HepG2 (cell line): ENCODE measurements at regions not wholly inside any gene's neighbourhood (a gene's known extent, or its start where the extent isn't known, plus 50 kb on each side); places are given as distances from the start of the nearest gene placed in this dataset.

Experiments
- ATAC-seq: fragments of 200-7000 bp; cut with Tn5 transposase; 3 replicates; pipeline ENCODE4 v1.9.1; 2020; ENCODE audit warnings: mild to moderate bottlenecking, moderate library complexity
- BruUV-seq: library from RNA; stranded (reverse); fragments of 400-500 nt; replicated peaks from 2 replicates; lab custom pipeline; 2021; lab: Mats Ljungman, UMichigan
- CTCF ChIA-PET: fragments of 300-600 bp; formaldehyde crosslinking; extraction: SDS; loops from one replicate; lab custom pipeline; 2021; ENCODE audit warnings: low total read pairs, inconsistent platforms, low intra/inter-chr PET ratio; lab: Yijun Ruan, JAX
- POLR2A ChIA-PET: fragments of 350-600 bp; sonication (Branson Sonifier 250); formaldehyde crosslinking; loops from one replicate; lab custom pipeline; 2020; ENCODE audit warnings: antibody characterized with exemption, inconsistent platforms; lab: Yijun Ruan, JAX
- DNase-seq: peaks from one replicate; pipeline ENCODE4 v3.0.0-alpha.2; 2015; ENCODE audit warnings: low spot score
- FAIRE-seq: peaks from 3 replicates; lab custom pipeline; 2011; peaks lifted over from hg19 to GRCh38; lab: Jason Lieb, UNC
- H2AFZ ChIP-seq: one replicate; pipeline ENCODE4 v1.6.1; 2011; ENCODE audit warnings: low read length, inconsistent platforms
- H3K27ac ChIP-seq: fragments of 300-600 bp; 3 replicates; pipeline ENCODE4 v1.8.0; 2011; ENCODE audit warnings: mixed run types, mild to moderate bottlenecking, mixed read lengths, low read length, inconsistent platforms; ENCODE audit not compliant: insufficient read depth; ENCODE audit errors: extremely low read length
- H3K27me3 ChIP-seq, 2 experiments: fragments of 200-600 bp in 1 of 2; 2 replicates in 1 of 2; 3 replicates in 1 of 2; pipeline versions ENCODE4 v1.6.0 to v1.8.0; 2011; ENCODE audit warnings: low read length in 2 of 2, mild to moderate bottlenecking in 2 of 2, moderate library complexity in 2 of 2, inconsistent platforms in 1 of 2; ENCODE audit not compliant: insufficient read depth in 2 of 2, control insufficient read depth in 1 of 2
- H3K36me3 ChIP-seq, 2 experiments: fragments of 200-600 bp in 1 of 2; replicated peaks in 1 of 2; 2 replicates in 1 of 2; 3 replicates in 1 of 2; pipeline versions ENCODE4 v1.5.1 to v1.8.0; 2011; ENCODE audit warnings: low read length in 2 of 2, inconsistent platforms in 1 of 2; ENCODE audit not compliant: insufficient read depth in 2 of 2, control insufficient read depth in 1 of 2
- H3K4me1 ChIP-seq: 2 replicates; pipeline ENCODE4 v1.5.1; 2012; ENCODE audit warnings: low read length, inconsistent platforms; ENCODE audit not compliant: insufficient read depth
- H3K4me2 ChIP-seq: 2 replicates; pipeline ENCODE4 v1.6.0; 2011; ENCODE audit warnings: low read depth, low read length, inconsistent platforms
- H3K4me3 ChIP-seq, 3 experiments: fragments of 200-600 bp in 1 of 3; sonication (generic), shearing (Covaris generic) in 1 of 3; replicated peaks in 1 of 3; 2 replicates each; pipeline ENCODE4 v1.5.1; 2011 to 2016; ENCODE audit warnings: low read length in 3 of 3, inconsistent platforms in 2 of 3, low read depth in 2 of 3, mild to moderate bottlenecking in 2 of 3, control low read depth in 1 of 3, mixed read lengths in 1 of 3; ENCODE audit not compliant: insufficient read depth in 1 of 3
- H3K79me2 ChIP-seq: one replicate; pipeline ENCODE4 v1.6.1; 2011; ENCODE audit warnings: low read length, inconsistent platforms; ENCODE audit not compliant: insufficient read depth
- H3K9ac ChIP-seq: 2 replicates; pipeline ENCODE4 v1.6.0; 2011; ENCODE audit warnings: mild to moderate bottlenecking, low read depth, low read length, inconsistent platforms; ENCODE audit not compliant: insufficient read depth
- H3K9me3 ChIP-seq: 2 replicates; pipeline ENCODE4 v1.5.1; 2012; ENCODE audit warnings: mild to moderate bottlenecking, low read length
- H4K20me1 ChIP-seq: 2 replicates; pipeline ENCODE4 v1.6.0; 2011; ENCODE audit warnings: inconsistent platforms, mild to moderate bottlenecking, low read length, moderate library complexity; ENCODE audit not compliant: insufficient read depth
- CCDC6 ChIP-seq: sonication (generic); formaldehyde crosslinking; IDR thresholded peaks from 2 replicates; pipeline ENCODE4 v1.8.1; 2022; ENCODE audit warnings: mild to moderate bottlenecking, missing genetic modification reagents, moderate library complexity
- SMAD9 ChIP-seq: sonication (generic); formaldehyde crosslinking; IDR thresholded peaks from 2 replicates; pipeline ENCODE4 v1.5.1; 2020; ENCODE audit warnings: mild to moderate bottlenecking, missing genetic modification reagents
- TBL1XR1 ChIP-seq: fragments of 150-350 bp; IDR thresholded peaks from 2 replicates; pipeline ENCODE4 v1.6.1; 2014; ENCODE audit warnings: borderline replicate concordance, low read length; ENCODE audit not compliant: partially characterized antibody
- TEAD3 ChIP-seq: optimal IDR thresholded peaks from 2 replicates; pipeline ENCODE3; 2016; ENCODE audit warnings: borderline replicate concordance
- TERF1 ChIP-seq: sonication (generic); formaldehyde crosslinking; IDR thresholded peaks from 2 replicates; pipeline ENCODE4 v1.8.0; 2022; ENCODE audit warnings: mild to moderate bottlenecking, missing genetic modification reagents, moderate library complexity
- TFAP4 ChIP-seq: sonication (generic); IDR thresholded peaks from 2 replicates; pipeline ENCODE4 v1.6.1; 2016; ENCODE audit warnings: low read depth, borderline replicate concordance
- THYN1 ChIP-seq: sonication (generic); formaldehyde crosslinking; IDR thresholded peaks from 2 replicates; pipeline ENCODE4 v1.8.1; 2023; ENCODE audit warnings: low read depth, mild to moderate bottlenecking, moderate library complexity, missing genetic modification reagents, borderline replicate concordance
- ZBTB14 ChIP-seq: sonication (generic); formaldehyde crosslinking; IDR thresholded peaks from 2 replicates; pipeline ENCODE4 v1.4.0; 2020; ENCODE audit warnings: missing genetic modification reagents
- ZMYM3 ChIP-seq: sonication (generic); formaldehyde crosslinking; IDR thresholded peaks from 2 replicates; pipeline ENCODE4 v1.5.1; 2020; ENCODE audit warnings: mild to moderate bottlenecking, missing genetic modification reagents
- ZNF225 ChIP-seq: sonication (generic); formaldehyde crosslinking; IDR thresholded peaks from 2 replicates; pipeline ENCODE4 v1.4.0; 2020; ENCODE audit warnings: mild to moderate bottlenecking, missing genetic modification reagents
- ZNF570 ChIP-seq: sonication (generic); formaldehyde crosslinking; IDR thresholded peaks from 2 replicates; pipeline ENCODE4 v1.4.0; 2020; ENCODE audit warnings: mild to moderate bottlenecking, missing genetic modification reagents, borderline replicate concordance
- ZNF746 ChIP-seq: sonication (generic); formaldehyde crosslinking; IDR thresholded peaks from 2 replicates; pipeline ENCODE4 v1.8.0; 2022; ENCODE audit warnings: mild to moderate bottlenecking, missing genetic modification reagents
- WGBS: methylation state at CpG from one replicate; pipeline ENCODE4 v1.1.6; 2017; ENCODE audit warnings: low lambda C conversion rate; 5-methylcytosine and 5-hydroxymethylcytosine counted together
- in situ Hi-C: cut with HindIII; loops from 2 replicates; pipeline ENCODE4 v1.10.0; 2017; ENCODE audit warnings: low pct_unique_long_range_greater_than_20kb; ENCODE audit not compliant: extremely low pct_ligation_motif_present
- intact Hi-C: fragments of 100-400 bp; cut with micrococcal nuclease; formaldehyde crosslinking; loops from one replicate; pipeline ENCODE4 v1.10.0; 2022; ENCODE audit not compliant: unreplicated experiment

GRCh38 chr7:25982684-25983083 lies 169.3 kb upstream of the NFE2L3 start (continued):
- TF ChIP-seq TERF1 (CRISPR knock-in tag) (no peak), ZNF746 (CRISPR knock-in tag) (no peak)

- TF ChIP-seq ZMYM3 (CRISPR knock-in tag) (no peak), TEAD3 (CRISPR knock-in tag) (peak; percentile 20)
- TF ChIP-seq, all 625 proteins: peak for 1
- in situ Hi-C loops = no loop called here
- POLR2A ChIA-PET = no interaction called here
- no peak overlapping the region for H3K9ac ChIP-seq
- CTCF ChIA-PET = no interaction called here
- DNase-seq (no peak), ATAC-seq (peak; percentile 57), FAIRE-seq (no peak)
- no peaks in the 10 kb centered on the region for H3K9me3 ChIP-seq
- no TSS peak for BruUV-seq
- peaks cover 15% of the 10 kb centered on the region for H3K4me1 ChIP-seq
- H3K27me3 ChIP-seq = no peaks in the 10 kb centered on the region
- H2AFZ ChIP-seq = no peak overlapping the region
- H4K20me1 ChIP-seq = no peaks in the 10 kb centered on the region
- WGBS = 13% methylated on average over 4 of the region's 4 CpGs
- no peak overlapping the region for H3K27ac ChIP-seq
- no peaks in the 10 kb centered on the region for H3K79me2 ChIP-seq
- no peak overlapping the region for H3K4me3 ChIP-seq
- no peak overlapping the region for H3K4me2 ChIP-seq
- H3K36me3 ChIP-seq = no peaks in the 10 kb centered on the region
- intact Hi-C loops = loop anchor here (5.0 kb wide), 1 partner anchor 33 kb away; no protein-coding TSS in a partner anchor
Measured at GRCh38 chr7:25985196-25985595, 166.8 kb upstream of the NFE2L3 start.

GRCh38 chr7:25988640-25989039 lies 163.4 kb upstream of the NFE2L3 start:
- CTCF ChIA-PET = no interaction called here
- no TSS peak for BruUV-seq
- Histone ChIP-seq H3K4me2 (peak overlapping the region; percentile 66), H3K79me2 (no peaks in the 10 kb centered on the region), H2AFZ (no peak overlapping the region), H4K20me1 (no peaks in the 10 kb centered on the region), H3K36me3 (no peaks in the 10 kb centered on the region), H3K4me3 (0 out of 6 replicates have a peak overlapping the region, but pooled peaks of 1 of the 3 experiments have one; percentile 44), H3K27ac (peak overlapping the region; percentile 44), H3K27me3 (no peaks in the 10 kb centered on the region), H3K4me1 (peaks cover 15% of the 10 kb centered on the region), H3K9me3 (no peaks in the 10 kb centered on the region), H3K9ac (no peak overlapping the region)
- TF ChIP-seq ZNF570 (CRISPR knock-in tag) = no peak
- no peak for TF ChIP-seq ZNF225 (CRISPR knock-in tag)
- no peak for TF ChIP-seq TBL1XR1
- no peak for TF ChIP-seq THYN1
- TF ChIP-seq TFAP4 = no peak
- TF ChIP-seq SMAD9 (CRISPR knock-in tag) = no peak
- no peak for TF ChIP-seq CCDC6
- no peak for TF ChIP-seq ZBTB14 (CRISPR knock-in tag)
- ATAC-seq (peak; percentile 51; the same call in 2 of the 3 replicates), DNase-seq (no peak), FAIRE-seq (no peak)
- in situ Hi-C loops = no loop called here
- POLR2A ChIA-PET = no interaction called here
- 16% methylated on average over 1 of the region's 1 CpG for WGBS
- intact Hi-C loops = loop anchor here (5.0 kb wide), 1 partner anchor 36 kb away; no protein-coding TSS in a partner anchor
